Activated naive CD4-positive, alpha-beta T cell treated with anti-CD3 and anti-CD28 coated beads for 36 hours (primary cell): ENCODE measurements at regions not wholly inside any gene's neighbourhood (a gene's known extent, or its start where the extent isn't known, plus 50 kb on each side); places are given as distances from the start of the nearest gene placed in this dataset.

Experiments used
- CTCF ChIA-PET: fragments of 350-600 bp; sonication (Branson Sonifier 250); formaldehyde crosslinking; loops from one replicate; lab custom pipeline; 2021; ENCODE audit warnings: antibody characterized with exemption; lab: Charles Lee
- DNase-seq: peaks from one replicate; pipeline ENCODE4 v3.0.0-alpha.2; 2020
- H3K27ac Mint-ChIP-seq: one replicate; pipeline ENCODE4 v1.8.0; 2021; ENCODE audit warnings: mild to moderate bottlenecking, mixed read lengths
- H3K27me3 Mint-ChIP-seq: one replicate; pipeline ENCODE4 v1.8.0; 2021; ENCODE audit warnings: low read depth, mixed read lengths
- H3K36me3 Mint-ChIP-seq: one replicate; pipeline ENCODE4 v1.8.0; 2021; ENCODE audit warnings: low read depth, mixed read lengths
- H3K4me1 Mint-ChIP-seq: one replicate; pipeline ENCODE4 v1.8.0; 2021; ENCODE audit warnings: low read depth, mixed read lengths
- H3K4me3 Mint-ChIP-seq: one replicate; pipeline ENCODE4 v1.8.0; 2021; ENCODE audit warnings: mild to moderate bottlenecking, moderate library complexity, mixed read lengths
- H3K9me3 Mint-ChIP-seq: one replicate; pipeline ENCODE4 v1.8.0; 2021; ENCODE audit warnings: mixed read lengths
- intact Hi-C: fragments of 100-400 bp; cut with micrococcal nuclease; formaldehyde crosslinking; loops from one replicate; pipeline ENCODE4 v1.15.1; 2023

DNA sequence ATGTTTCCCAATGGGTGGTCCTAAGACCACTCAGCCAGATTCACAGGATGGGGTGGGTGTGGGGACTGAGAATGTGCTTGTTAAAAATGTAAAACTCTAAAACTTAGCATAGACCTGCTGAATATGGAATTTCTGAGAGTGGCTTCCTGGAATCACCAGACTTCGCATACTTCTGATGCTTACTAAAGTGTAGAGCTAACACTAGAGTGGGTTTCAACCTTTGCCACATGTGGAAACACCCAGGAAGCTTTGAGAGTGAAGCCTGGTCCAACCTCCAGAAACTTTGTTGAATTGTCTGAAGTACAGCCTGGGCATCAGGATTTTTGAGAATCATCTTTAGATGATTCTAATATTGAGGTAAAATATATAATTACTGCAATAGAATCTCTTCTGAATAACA lies 167.8 kb upstream of the EDNRA start:
- no peak for DNase-seq
- Mint-ChIP-seq H3K27ac (no peak overlapping the region), H3K36me3 (no peaks in the 10 kb centered on the region), H3K27me3 (no peaks in the 10 kb centered on the region), H3K4me1 (no peaks in the 10 kb centered on the region), H3K9me3 (no peaks in the 10 kb centered on the region), H3K4me3 (no peak overlapping the region)
- CTCF ChIA-PET = no interaction called here
- intact Hi-C loops = no loop called here

DNA sequence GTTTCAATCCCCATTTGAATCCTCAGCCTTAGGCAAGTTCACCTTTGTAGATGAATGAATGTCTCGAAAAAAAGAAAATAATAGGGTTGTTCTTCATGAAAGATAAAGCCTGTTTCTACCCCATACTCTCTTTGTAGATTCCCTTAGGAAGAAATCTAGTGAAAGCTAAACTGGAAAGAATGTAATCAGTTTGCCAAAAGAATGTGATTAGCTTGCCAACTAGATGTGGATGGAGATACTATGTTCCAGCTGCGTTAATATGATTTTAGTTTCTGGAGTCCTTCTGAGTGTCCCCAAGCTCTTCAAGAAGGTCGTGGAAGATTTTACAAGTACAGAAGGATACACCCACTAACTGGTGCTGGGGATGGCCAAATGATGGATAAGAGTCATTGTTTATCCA lies 162.3 kb upstream of the EDNRA start:
- Mint-ChIP-seq H3K36me3 (no peaks in the 10 kb centered on the region), H3K27me3 (peaks cover 3% of the 10 kb centered on the region), H3K4me3 (no peak overlapping the region), H3K4me1 (no peaks in the 10 kb centered on the region), H3K27ac (no peak overlapping the region), H3K9me3 (no peaks in the 10 kb centered on the region)
- intact Hi-C loops = no loop called here
- CTCF ChIA-PET = no interaction called here
- no peak for DNase-seq

DNA sequence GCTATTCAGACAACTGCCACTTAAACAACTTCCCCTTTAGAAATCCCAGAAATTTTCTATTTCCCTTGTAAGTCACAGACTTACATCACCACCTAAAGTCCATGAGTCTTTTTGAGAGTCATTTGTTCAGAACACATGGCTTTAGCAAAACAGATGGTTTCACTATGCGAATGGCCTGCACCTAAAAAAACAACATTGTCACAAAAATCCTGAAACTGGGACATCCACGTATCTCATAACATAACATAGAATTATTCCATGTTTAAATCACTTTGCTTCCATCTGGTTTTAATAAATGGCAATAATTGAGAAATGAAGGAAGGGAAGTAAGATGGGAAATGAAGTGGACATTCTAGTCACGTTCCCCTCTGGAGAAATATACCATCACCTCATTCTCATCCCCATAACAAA lies 155.3 kb upstream of the EDNRA start:
- intact Hi-C loops = no loop called here
- DNase-seq = no peak
- Mint-ChIP-seq H3K4me1 (no peaks in the 10 kb centered on the region), H3K4me3 (no peak overlapping the region), H3K27me3 (peaks cover 8% of the 10 kb centered on the region), H3K27ac (no peak overlapping the region), H3K9me3 (no peaks in the 10 kb centered on the region), H3K36me3 (no peaks in the 10 kb centered on the region)
- CTCF ChIA-PET = no interaction called here

DNA sequence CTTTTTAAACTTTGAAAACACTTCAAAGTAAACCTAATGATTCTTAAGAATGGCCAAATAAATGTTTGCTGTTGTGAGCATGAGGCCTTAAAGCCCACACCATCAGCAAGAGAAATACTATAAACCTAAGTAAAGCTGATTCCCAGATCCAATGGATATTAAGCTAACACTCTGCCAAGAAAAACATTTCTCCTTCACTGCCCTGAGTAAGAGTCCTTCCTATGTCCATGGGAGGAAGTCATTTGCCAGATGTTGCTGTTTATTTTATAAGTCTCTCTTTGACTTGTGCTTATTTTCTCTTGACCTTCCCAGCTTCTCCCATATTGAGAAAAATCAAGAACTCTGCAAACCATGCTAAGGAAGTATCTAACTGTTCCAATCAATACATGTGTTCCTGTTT lies 154.3 kb upstream of the EDNRA start:
- no peaks in the 10 kb centered on the region for H3K9me3 Mint-ChIP-seq
- H3K4me1 Mint-ChIP-seq = no peaks in the 10 kb centered on the region
- no peak for DNase-seq
- no peaks in the 10 kb centered on the region for H3K36me3 Mint-ChIP-seq
- H3K27me3 Mint-ChIP-seq = peaks cover 4% of the 10 kb centered on the region
- no peak overlapping the region for H3K27ac Mint-ChIP-seq
- CTCF ChIA-PET = no interaction called here
- H3K4me3 Mint-ChIP-seq = no peak overlapping the region
- intact Hi-C loops = no loop called here

DNA sequence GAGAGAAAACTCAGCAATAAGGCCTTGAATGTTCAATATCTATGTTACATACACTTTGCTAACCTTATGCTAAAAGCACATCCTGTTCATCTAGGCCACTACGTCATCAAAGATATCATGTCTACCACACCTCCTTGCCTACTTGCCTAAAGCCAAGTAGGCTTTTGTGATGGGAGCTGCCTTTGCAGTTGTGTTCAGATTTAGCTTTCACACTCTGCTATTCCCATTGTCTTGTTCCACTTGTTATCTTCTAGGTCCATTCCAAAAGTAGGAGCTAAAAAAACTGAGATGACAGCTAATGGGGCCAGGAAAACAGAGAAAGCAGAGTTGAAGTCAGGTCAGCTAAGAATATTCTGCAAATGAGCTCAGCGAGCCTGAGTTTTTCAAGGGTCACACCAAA lies 153.6 kb upstream of the EDNRA start:
- intact Hi-C loops = no loop called here
- Mint-ChIP-seq H3K27ac (no peak overlapping the region), H3K9me3 (no peaks in the 10 kb centered on the region), H3K27me3 (peaks cover 4% of the 10 kb centered on the region), H3K4me3 (no peak overlapping the region), H3K4me1 (no peaks in the 10 kb centered on the region), H3K36me3 (no peaks in the 10 kb centered on the region)
- CTCF ChIA-PET = interaction anchor here (0.5 to 0.6 kb wide), 2 partner anchors 552 to 658 kb away, joined by 4 read pairs; no protein-coding TSS in a partner anchor
- DNase-seq = no peak

DNA sequence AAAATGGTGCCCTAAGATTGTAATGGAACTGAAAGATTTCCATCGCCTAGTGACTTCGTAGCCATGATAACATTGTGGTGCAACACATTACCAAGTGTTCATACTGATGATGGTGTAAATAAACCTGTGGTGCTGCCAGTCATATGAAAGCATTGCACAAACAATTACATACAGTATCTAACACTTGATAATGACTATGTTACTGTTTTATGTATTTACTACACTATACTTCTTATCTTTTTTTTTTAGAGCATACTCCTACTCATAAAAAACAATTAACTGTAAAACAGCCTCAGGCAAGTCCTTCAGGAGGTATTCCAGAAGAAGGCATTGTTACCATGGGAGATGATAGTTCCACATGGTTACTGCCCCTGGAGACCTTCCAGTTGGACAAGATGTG lies 152.7 kb upstream of the EDNRA start:
- H3K9me3 Mint-ChIP-seq = no peaks in the 10 kb centered on the region
- H3K4me1 Mint-ChIP-seq = no peaks in the 10 kb centered on the region
- H3K4me3 Mint-ChIP-seq = no peak overlapping the region
- no peak for DNase-seq
- H3K36me3 Mint-ChIP-seq = no peaks in the 10 kb centered on the region
- CTCF ChIA-PET = no interaction called here
- H3K27ac Mint-ChIP-seq = no peak overlapping the region
- intact Hi-C loops = no loop called here
- H3K27me3 Mint-ChIP-seq = peaks cover 4% of the 10 kb centered on the region

DNA sequence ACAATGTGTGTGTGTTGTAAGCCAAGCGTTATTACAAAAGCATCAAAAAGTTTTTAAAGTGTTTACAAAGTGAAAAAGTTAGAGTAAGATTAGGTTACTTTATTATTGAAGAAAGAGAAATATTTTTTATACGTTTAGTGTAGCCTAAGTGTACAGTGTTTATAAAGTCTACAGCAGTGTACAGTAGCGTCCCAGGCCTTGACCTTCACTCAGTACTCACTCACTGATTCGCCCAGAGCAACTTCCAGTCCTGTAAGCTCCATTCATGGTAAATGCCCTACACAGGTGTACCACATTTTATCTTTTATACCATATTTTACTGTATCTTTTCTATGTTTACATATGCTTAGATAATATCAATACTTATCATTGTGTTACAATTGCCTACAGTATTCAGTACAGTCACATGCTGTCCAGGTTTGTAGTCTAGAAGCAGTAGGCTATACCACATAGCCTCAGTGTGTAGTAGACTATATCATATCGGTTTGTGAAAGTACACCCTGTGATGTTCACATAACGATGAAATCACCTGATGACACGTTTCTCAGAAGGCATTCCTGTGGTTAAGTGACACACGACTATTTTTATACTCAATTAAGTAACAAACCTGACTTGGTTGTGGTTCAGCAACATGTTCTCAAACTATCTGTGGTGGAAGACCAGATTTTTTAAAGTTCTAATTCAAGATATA lies 152.0 kb upstream of the EDNRA start:
- intact Hi-C loops = no loop called here
- no peak overlapping the region for H3K27ac Mint-ChIP-seq
- H3K4me3 Mint-ChIP-seq = no peak overlapping the region
- H3K4me1 Mint-ChIP-seq = no peaks in the 10 kb centered on the region
- H3K36me3 Mint-ChIP-seq = no peaks in the 10 kb centered on the region
- no peaks in the 10 kb centered on the region for H3K9me3 Mint-ChIP-seq
- CTCF ChIA-PET = no interaction called here
- DNase-seq = no peak
- H3K27me3 Mint-ChIP-seq = peaks cover 4% of the 10 kb centered on the region

DNA sequence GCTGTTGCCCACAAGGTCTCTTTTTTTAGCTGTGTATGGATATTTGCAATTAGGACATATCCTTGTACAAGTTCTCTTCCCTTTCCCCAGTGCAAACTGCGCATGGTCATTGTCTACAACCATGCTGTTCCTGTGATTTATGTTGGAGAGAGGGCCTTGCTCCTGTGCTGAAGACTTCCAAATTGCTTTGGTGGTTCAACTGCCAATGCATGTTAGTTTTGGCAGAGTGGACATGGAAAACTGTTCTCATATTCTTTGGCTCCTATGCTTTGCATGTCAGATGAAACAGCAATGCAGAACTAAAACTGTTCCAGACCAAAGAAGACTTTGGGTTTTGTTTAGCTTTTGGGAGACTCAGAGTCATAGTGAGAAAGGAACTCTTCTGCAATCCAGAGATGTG lies 148.8 kb upstream of the EDNRA start:
- intact Hi-C loops = no loop called here
- no peak overlapping the region for H3K4me3 Mint-ChIP-seq

DNA sequence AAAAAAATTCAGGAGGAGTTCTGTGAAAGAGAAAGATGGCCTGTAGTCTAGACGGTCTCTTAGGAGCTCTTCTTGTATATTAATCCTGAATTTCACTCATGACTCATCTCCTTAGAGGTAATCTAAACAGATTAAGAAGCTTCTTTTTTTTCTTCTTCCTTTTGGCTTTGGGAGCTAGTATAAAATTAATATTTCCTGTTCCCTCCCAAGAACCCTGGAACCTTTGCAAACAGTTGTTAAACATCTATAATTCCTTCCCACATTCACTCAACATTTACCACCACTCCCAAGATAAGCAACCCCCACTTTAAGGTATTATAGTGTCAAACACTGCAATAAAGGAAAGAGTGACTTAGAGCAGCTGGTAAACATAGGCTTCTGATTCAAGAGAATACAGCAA lies 146.4 kb upstream of the EDNRA start:
- Mint-ChIP-seq H3K36me3 (no peaks in the 10 kb centered on the region), H3K27me3 (peaks cover 4% of the 10 kb centered on the region), H3K4me3 (no peak overlapping the region), H3K4me1 (no peaks in the 10 kb centered on the region), H3K27ac (no peak overlapping the region), H3K9me3 (no peaks in the 10 kb centered on the region)
- intact Hi-C loops = no loop called here
- DNase-seq = no peak
- CTCF ChIA-PET = no interaction called here

More for the DNA sequence above, 148.8 kb upstream of the EDNRA start:
- Mint-ChIP-seq H3K27me3 (peaks cover 4% of the 10 kb centered on the region), H3K36me3 (no peaks in the 10 kb centered on the region), H3K4me1 (no peaks in the 10 kb centered on the region), H3K27ac (no peak overlapping the region), H3K9me3 (no peaks in the 10 kb centered on the region)
- DNase-seq = no peak
- CTCF ChIA-PET = no interaction called here

DNA sequence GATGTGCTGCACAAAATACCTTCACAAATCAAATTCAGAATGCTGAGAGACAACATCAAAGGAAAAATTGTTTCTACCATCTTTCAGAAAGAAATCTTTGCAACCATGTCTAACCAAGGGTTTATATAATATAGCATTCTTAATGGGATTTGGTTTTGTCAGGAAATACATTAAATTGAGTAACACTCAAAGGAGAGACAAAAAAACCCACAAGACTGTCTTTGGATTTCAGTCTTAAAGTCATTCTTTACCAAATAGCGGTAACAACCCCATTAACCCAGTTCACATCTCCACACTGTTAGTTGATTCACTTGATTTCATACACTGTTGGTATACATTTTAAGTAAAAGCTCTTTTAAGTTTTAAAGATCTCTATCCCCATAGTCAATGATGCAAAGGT lies 145.7 kb upstream of the EDNRA start:
- Mint-ChIP-seq H3K4me3 (no peak overlapping the region), H3K27ac (no peak overlapping the region), H3K27me3 (peaks cover 3% of the 10 kb centered on the region), H3K9me3 (no peaks in the 10 kb centered on the region), H3K36me3 (no peaks in the 10 kb centered on the region), H3K4me1 (no peaks in the 10 kb centered on the region)
- DNase-seq = no peak
- CTCF ChIA-PET = no interaction called here
- intact Hi-C loops = no loop called here

DNA sequence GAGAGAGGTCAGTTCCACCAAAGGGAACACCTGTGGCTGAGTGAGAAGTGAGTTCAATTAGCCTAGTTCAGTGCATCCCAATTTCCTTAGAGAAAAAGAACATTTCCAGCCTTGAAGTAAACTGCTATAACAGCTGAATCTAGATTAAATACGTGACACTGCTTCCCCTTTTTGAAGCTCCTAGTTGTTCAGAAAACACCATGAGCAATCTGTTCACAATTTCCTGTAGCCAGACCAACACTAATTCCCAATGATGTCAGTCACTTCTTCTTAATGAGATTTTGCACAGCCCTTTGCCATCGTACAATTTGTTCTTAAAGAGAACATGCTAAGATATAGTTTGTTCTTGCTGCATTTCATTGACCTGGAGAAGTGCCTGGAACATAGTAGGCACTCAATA lies 144.6 kb upstream of the EDNRA start:
- Mint-ChIP-seq H3K27me3 (peaks cover 3% of the 10 kb centered on the region), H3K4me1 (no peaks in the 10 kb centered on the region), H3K27ac (no peak overlapping the region), H3K36me3 (no peaks in the 10 kb centered on the region), H3K9me3 (no peaks in the 10 kb centered on the region), H3K4me3 (no peak overlapping the region)
- intact Hi-C loops = no loop called here
- CTCF ChIA-PET = no interaction called here
- DNase-seq = no peak

DNA sequence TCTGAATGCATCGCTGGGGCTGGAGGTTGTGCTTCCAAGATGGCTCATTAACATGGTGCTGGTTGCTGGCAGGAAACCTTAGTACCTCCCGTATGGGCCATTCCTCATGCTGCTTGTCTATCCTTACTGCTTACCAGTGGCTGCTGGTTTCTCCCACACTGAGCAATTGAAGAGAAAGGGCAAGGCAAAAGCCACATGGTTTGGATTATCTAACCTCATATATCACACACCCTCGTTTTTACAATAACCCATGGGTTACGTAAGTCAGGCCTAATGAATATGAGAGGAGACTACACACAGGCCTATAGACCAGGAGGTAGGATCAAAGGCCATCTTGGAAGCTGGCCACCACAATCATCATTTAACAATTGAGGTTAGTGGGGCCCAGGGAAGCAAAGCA lies 141.8 kb upstream of the EDNRA start:
- no peaks in the 10 kb centered on the region for H3K4me1 Mint-ChIP-seq
- no peaks in the 10 kb centered on the region for H3K36me3 Mint-ChIP-seq
- H3K27me3 Mint-ChIP-seq = peaks cover 3% of the 10 kb centered on the region
- CTCF ChIA-PET = interaction anchor here (1.3 kb wide), 1 partner anchor 12 kb away, joined by 3 read pairs; no protein-coding TSS in a partner anchor
- no peaks in the 10 kb centered on the region for H3K9me3 Mint-ChIP-seq
- H3K27ac Mint-ChIP-seq = no peak overlapping the region
- intact Hi-C loops = no loop called here
- H3K4me3 Mint-ChIP-seq = no peak overlapping the region
- no peak for DNase-seq

DNA sequence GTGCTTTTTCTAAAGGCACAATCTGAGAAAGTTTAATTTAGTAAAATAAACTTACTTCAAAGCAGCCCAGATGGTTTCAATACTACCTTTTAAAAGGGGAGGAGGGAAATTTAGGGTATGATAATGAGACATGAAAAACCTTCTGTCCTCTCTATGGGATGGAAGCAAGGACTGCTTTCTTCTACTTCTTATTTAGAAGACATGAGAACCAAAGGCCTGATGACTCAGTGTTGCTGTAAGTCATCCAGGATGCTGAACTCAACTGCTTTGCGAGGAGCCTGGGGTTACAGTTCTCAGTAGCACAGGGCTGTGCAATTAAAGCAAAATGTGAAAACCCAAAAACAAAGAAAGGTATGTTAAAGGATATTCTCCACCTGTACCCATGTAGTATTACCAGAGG lies 140.8 kb upstream of the EDNRA start:
- H3K9me3 Mint-ChIP-seq = no peaks in the 10 kb centered on the region
- no peaks in the 10 kb centered on the region for H3K4me1 Mint-ChIP-seq
- H3K27me3 Mint-ChIP-seq = peaks cover 3% of the 10 kb centered on the region
- H3K27ac Mint-ChIP-seq = no peak overlapping the region
- no peak for DNase-seq
- H3K4me3 Mint-ChIP-seq = no peak overlapping the region
- CTCF ChIA-PET = interaction anchor here (1.3 kb wide), 1 partner anchor 11 kb away, joined by 3 read pairs; no protein-coding TSS in a partner anchor
- no peaks in the 10 kb centered on the region for H3K36me3 Mint-ChIP-seq
- intact Hi-C loops = no loop called here
